ENCODE measurements at regions not wholly inside any gene's neighbourhood (a gene's known extent, or its start where the extent isn't known, plus 50 kb on each side); places are given as distances from the start of the nearest gene placed in this dataset.

DNA sequence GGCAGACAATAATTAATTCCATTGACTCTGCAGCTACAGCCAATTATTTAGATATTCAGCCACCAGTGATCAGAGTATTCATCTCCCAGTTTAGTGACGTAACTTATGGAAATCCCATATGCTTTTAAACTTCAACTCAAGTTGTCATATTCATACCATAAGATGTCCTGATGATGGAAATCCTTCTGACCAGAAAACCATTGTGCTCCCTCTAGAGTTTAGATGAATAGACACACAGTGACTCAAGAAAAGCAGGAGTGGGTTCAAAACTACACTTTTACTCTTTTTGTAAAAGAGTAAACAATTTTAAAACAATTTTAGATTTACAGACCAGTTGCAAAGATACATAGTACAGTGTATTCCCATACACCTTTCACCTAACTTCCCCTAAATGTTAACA lies 463.7 kb downstream of the KCNT2 start:
- TF ChIP-seq, protein P1, sequence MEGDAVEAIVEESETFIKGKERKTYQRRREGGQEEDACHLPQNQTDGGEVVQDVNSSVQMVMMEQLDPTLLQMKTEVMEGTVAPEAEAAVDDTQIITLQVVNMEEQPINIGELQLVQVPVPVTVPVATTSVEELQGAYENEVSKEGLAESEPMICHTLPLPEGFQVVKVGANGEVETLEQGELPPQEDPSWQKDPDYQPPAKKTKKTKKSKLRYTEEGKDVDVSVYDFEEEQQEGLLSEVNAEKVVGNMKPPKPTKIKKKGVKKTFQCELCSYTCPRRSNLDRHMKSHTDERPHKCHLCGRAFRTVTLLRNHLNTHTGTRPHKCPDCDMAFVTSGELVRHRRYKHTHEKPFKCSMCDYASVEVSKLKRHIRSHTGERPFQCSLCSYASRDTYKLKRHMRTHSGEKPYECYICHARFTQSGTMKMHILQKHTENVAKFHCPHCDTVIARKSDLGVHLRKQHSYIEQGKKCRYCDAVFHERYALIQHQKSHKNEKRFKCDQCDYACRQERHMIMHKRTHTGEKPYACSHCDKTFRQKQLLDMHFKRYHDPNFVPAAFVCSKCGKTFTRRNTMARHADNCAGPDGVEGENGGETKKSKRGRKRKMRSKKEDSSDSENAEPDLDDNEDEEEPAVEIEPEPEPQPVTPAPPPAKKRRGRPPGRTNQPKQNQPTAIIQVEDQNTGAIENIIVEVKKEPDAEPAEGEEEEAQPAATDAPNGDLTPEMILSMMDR (conservative IDR thresholded peaks at IDR 0.05; ENCODE audit: low read depth, low read length) = peak; percentile 17
- DNase-seq (ENCODE audit: low read depth) = no peak
- no peak overlapping the region for H3K4me3 ChIP-seq (ENCODE audit: low read depth, low read length)

DNA sequence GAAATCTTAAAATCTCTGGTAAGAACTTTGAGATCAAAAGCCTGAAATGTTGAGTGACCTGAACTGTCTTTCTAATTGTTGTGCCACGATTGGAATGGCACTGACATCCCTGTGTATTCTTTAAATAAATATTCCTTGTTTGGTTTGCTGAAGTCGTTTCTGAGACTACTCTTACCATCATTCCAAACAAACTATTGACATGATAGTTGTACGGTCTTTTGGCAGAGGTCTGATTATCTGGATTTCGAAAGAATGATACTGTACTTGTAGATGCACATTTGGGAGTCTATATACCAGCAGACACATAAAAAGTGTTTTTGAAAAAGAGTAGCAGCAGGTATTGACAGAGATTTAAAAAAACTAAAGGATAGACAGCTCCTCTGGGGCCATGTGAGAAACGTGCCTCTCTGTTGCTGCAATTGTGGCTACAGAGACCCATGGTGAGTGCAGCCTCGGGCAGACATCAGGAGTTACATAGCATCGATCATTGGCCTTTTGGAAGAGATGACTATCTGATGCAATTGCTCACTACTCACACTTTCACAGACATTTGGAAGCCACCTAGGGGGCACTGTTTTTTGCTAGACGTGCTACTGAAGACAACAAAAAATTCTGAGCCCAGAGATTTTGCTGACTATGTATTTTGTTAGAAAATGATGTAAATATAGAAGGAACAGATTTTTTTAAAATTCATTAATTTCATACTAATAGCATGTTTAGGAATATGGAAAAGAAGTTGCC lies 464.5 kb downstream of the KCNT2 start:
- DNase-seq (ENCODE audit: low read depth) = no peak
- TF ChIP-seq, protein P1 (conservative IDR thresholded peaks at IDR 0.05; ENCODE audit: low read depth, low read length) = peak; percentile 34
- H3K4me3 ChIP-seq (ENCODE audit: low read depth, low read length) = no peak overlapping the region

DNA sequence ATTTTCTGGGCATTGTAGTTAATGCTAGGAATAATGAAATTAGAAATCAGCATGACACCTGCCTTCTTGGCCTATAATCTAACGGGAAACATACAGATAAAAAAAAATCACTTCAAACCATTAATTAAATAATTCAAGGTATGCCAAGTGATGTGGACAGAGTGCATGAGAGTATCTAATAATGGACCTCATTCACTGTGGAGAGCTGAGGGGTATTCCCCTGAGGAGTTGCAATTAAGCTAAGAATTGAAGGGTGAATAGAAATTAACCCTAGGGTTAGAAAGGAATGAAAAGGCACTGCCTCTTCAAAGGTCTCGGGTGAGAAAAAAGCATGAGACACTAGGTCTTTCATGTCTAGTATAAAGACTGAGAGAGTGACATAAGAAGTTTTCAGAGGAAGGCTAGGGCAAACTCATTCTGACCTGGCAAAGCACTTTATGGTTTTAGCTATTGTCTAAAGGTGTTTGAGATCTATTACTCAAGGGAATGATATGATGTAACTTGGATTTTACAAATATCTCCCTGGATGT lies 466.1 kb downstream of the KCNT2 start:
- no peak for DNase-seq (ENCODE audit: low read depth)
- TF ChIP-seq, protein P1 (conservative IDR thresholded peaks at IDR 0.05; ENCODE audit: low read depth, low read length) = no peak
- H3K4me3 ChIP-seq (ENCODE audit: low read depth, low read length) = no peak overlapping the region

DNA sequence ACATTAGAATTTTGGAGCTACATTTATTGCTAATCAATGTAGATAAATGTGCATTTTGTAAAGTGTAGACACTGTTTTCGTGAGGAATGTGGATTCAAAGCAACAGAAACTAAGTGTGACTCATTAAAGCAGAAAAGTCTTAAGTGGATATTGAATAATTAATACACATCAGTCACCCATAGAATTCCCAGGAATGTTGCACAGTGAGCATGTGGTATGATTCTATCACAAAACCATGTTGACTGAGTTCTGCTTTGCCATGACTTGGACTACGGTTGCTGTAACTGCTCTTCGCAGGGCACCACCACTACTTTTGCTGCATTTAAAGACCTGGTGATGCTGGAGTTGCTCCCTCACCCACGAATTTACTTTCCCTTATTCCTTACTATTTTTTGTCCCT lies 471.8 kb downstream of the KCNT2 start:
- no peak for DNase-seq (ENCODE audit: low read depth)

DNA sequence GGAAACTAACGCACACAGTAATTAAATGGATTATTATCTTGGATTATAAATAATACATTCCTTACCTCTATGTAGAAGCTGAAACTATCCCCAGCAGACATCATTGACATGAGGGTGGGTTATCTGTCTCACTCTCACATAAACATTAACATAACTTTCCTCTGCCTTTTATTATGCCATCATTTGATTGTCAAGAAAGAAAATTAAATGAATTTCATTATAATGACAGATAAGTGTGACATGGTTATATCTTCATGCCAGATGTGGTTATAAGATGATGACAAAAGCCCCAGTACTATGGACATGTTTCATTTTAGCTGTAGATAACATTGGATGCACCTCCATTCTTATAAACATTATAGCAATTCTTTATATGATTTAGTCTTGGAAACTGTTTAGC lies 476.5 kb downstream of the KCNT2 start:
- H3K4me3 ChIP-seq (ENCODE audit: low read depth, low read length) = no peak overlapping the region
- TF ChIP-seq, protein P1 (conservative IDR thresholded peaks at IDR 0.05; ENCODE audit: low read depth, low read length) = no peak
- DNase-seq (ENCODE audit: low read depth) = no peak

More for the DNA sequence above, 471.8 kb downstream of the KCNT2 start:
- TF ChIP-seq, protein P1 (conservative IDR thresholded peaks at IDR 0.05; ENCODE audit: low read depth, low read length) = no peak
- H3K4me3 ChIP-seq (ENCODE audit: low read depth, low read length) = no peak overlapping the region

DNA sequence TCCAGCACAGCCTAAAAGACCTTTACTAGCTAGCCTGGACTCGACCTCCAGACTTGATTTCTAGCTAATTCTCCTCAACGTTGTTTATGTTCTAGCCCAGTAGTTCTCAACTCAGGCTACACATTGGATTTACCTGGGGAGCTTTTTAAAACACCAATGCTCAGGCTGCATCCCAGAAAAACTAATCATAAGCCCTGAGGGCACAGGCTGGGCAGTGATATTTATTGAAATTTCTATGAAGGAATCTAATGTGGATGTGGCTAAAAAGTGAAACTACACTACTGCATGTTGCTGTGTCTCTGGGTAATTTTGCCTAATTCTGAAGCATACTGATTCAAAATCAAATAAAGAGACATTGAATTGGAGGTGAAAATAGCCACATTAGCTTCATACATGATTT lies 479.4 kb downstream of the KCNT2 start:
- TF ChIP-seq, protein P1 (conservative IDR thresholded peaks at IDR 0.05; ENCODE audit: low read depth, low read length) = no peak
- no peak for DNase-seq (ENCODE audit: low read depth)
- H3K4me3 ChIP-seq (ENCODE audit: low read depth, low read length) = no peak overlapping the region

DNA sequence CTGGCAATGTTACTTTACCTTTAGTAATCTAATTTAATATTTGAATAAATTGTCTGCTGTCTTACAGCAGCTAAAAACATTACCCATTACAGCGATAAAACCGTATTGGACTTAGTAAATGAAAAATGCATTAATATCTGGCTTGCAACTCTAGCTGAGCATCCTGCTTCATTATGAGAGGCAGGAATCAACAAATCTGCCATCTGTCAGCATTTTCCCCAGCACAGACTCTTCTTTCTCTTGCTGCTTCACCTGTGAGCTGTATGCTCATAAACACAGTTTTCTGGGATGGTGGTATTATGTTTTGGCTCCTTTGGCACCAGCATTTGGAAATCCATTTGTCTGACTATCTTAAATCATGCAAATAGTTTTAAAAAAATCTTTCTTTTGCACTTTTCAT lies 487.1 kb downstream of the KCNT2 start:
- DNase-seq (ENCODE audit: low read depth) = no peak
- TF ChIP-seq, protein P1 (conservative IDR thresholded peaks at IDR 0.05; ENCODE audit: low read depth, low read length) = no peak

More for the DNA sequence above, 487.1 kb downstream of the KCNT2 start:
- H3K4me3 ChIP-seq (ENCODE audit: low read depth, low read length) = no peak overlapping the region

Measured in epithelial cell of proximal tubule (primary cell).